GM21390 (cell line): ENCODE measurements at regions not wholly inside any gene's neighbourhood (a gene's known extent, or its start where the extent isn't known, plus 50 kb on each side); places are given as distances from the start of the nearest gene placed in this dataset.
A peak's percentile ranks its signal among the peaks of the same experiment; 100 is the strongest.
"Not testable (repeated sequence)": the region's sequence is repeated elsewhere in the genome, so short reads cannot be mapped to it uniquely, and the experiment has no call there.

Source experiments
- ATAC-seq: cut with Tn5 transposase; IDR thresholded peaks from one replicate; pipeline ENCODE4 v1.9.1; 2021; ENCODE audit not compliant: unreplicated experiment

DNA sequence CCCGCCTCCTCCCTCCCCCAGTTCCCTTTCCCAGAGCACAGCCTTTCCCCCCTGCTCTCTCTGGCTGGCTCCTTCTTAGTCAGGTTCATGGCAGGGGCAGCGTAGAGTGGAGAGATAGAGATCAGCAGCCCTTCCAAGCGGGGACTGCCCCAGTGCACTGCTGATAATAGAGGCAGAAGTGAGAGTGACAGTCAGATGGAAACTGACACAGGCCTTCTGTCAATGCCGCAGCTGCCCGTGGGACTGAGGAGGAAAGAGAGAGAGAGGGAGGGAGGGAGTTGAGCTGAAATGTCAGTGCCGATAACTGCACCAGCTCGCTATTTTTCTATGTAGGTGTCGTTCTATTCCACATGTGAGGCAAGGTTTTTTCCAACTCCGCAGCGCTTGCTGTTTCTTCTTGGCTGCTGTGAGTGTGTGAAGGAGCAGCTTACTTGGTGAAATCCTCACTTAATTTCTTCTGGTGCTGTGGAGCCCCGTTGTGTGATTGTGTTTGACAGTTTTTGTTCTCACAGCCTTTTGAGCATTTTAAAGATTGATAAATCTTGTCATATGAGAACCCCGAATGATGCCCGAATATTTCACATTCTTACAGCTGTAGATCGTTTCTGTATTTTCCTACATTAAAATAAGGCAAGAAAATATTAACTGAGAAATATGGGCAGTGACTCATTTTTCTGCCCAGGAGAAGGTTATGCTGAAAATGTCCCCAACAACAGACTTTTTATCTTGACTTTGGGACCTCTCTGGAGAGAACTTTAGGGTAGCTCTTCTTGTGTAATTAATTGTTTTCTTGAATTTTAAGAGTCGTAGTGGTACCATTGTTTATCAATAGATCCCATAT lies 386.4 kb upstream of the MMS22L start:
- ATAC-seq, result peak; percentile 100

DNA sequence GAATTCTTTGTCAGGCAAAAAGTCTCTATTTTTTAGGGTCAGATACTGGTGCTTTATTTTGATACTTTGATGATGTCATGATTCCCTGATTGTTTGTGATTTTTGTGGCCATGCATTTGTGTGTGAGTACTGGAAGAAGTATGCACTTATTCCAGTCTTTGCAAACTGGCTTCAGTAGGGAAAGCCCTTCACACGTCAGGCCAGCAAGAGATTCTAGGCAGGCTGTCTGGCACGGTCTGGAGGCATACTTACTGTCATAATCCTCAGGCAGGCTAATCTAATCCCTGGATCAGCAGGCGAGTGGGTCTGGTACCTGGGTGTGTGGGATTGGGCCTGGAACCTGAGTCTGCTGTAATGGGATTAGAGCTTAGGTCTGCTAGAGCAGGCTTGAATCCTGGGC lies 391.8 kb upstream of the MMS22L start:
- no peak for ATAC-seq

DNA sequence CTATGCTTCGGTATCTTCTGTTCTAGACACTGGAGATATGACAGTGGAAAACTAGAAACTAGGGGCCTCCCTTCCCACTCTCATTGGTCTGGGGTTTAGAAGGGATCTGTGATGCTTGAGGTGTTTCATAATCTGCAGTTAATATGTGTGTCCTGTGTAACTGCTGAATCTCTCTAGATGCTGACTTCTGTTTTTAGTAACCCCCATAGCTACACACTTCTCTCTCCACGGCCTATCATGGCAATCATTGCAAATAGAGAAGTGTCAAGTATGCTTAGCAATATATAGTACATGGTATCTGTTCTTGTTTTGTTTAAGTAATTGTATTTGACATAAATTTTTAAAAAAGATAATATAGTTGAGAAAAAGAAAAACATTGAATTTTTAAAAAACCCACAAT lies 394.6 kb upstream of the MMS22L start:
- no peak for ATAC-seq

DNA sequence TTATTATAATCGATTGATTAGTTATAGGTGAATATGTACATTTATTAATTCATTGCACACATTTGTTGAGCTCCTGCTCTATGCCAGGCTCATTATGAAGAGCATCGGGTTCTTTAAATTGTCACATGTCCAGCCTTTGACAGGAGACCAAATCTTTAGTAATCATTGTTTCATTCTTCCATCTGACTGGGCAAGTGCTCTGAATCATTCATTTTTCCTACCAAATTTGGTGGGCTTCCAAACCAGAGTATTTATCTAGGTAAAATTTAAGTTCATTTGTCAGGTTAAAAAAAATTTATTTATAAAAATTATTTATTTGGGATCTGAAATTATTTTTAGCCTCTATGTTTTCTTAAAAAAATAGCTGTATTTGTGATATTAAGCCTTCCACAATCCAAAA lies 404.9 kb upstream of the MMS22L start:
- no peak for ATAC-seq

DNA sequence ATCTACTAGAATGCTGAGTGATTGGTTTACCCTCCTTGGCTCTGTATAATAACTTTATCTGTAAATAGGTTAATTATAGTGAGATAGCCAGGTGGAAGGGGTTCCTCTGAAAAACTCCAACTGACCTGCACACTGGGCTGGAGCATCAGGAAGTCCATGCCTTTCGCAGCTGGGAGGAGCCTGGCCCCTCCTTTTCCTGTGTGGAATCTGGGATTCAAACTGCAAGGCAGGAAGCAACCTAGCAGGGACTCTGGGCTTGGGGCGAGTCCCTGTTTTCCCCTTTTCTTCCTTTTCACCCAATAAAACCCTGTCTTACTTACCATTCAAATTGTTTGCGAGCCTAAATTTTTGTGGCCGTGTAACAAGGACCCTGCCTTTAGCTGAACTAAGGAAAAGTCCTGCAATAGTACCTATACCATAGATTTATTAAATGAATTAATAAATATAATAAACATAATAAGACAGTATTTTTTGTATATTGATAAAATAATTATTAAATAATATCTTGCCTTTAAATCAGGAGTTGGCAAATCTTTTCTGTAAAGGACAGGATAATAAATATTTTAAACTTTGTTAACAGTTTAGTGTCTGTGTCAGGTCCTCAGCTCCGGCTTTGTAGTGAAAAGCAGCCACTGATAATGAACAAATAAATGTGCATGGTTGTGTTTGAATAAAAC lies 406.2 kb upstream of the MMS22L start:
- no peak for ATAC-seq

DNA sequence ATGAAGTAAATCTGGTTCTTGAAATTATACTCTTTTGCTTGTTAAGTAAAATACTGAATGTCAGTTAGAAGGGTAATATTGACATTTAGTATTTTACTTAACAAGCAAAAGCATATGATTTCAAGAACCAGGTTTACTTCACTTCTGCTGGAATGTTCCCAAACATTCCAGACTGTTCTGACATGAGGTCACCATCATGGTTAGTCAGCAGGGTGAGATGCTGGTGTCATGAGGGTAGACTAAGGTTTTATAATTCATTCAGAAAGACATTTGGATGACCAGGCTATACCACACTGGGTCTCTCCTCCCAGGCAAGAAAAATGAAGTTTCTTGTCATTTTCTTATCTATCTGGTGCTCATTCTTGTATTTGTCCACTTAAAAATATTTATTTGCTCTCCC lies 414.4 kb upstream of the MMS22L start:
- no peak for ATAC-seq

DNA sequence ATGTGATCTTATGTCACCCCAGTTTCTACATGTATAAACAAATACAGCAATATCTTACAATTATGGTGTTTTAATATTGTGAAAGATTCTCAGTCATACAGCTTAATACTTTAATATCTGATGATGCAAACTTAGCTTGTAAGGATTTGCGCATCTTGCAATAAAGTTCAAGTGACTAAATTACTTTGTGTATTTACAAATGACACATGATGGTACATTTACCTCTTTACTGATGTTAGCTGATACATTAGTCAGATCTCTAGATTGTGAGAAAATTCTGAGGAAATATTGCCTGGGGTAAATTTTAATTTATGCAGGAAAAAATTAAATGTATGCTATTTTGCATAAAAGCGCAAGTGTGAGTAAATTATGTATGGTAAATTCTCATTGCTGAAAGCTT lies 418.8 kb upstream of the MMS22L start:
- ATAC-seq, result no peak

DNA sequence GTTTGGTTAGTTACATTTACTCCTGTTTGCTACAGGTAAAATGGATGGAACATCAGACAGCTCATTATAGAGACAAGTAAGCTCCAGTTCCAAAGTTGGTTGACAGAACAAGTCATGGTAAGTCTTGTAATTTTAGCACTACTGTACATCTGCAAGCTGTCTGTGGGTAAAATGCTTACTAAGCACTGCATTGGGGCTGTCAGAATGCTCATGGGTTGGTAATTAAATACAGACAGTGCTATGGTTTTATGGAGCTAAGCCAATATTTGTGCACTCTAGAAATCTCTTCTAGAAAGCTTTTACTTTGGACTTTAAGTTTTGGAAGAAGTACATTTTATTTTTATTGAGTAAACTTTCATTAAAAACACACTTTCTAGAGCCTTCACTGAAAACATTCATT lies 419.2 kb upstream of the MMS22L start:
- no peak for ATAC-seq

DNA sequence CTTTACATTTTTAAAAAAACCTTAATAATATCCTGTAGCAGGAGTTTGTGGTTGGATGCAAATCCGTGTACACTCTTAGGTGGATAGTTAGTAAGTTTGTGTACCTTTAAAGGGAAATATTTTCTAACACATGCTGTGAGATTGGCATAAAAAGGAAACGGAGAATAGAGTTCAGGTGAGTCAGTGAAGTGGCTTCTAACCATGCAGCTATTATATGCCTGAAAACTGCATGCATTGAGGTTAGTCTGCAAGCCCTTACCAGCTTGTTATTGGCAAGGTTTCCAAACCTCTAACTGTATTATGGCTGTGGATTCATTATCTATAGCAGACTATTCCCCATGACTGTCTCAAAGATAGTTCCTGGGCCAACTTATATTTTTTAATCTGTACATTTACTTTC lies 420.6 kb upstream of the MMS22L start:
- no peak for ATAC-seq

DNA sequence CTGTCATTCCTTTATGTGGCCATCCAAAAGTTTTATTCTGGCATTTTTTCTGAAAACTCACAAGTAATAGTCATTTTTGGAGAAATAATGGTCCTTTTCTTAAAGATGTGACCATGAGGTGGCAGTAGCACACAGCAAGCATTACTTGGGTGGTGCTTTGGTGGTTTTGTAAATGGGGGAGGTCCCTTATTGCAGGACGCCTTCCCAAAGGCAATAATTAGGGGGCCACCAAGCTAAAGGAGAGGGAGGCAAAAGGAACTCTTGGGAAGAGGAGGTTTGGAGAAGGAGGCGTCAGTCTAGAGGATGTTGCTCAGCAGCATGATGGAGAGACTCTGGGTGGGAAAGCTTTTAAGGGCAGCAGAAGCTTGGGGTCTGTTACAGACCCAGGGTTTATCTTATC lies 422.6 kb upstream of the MMS22L start:
- no peak for ATAC-seq

GRCh38 chr6:97712751-97713150 lies 429.7 kb upstream of the MMS22L start:
- no peak for ATAC-seq

- ATAC-seq, result no peak
Observed at GRCh38 chr6:97714772-97715171, 431.8 kb upstream of the MMS22L start.

- ATAC-seq, result no peak
Observed at GRCh38 chr6:97717086-97717485, 434.1 kb upstream of the MMS22L start.

- no peak for ATAC-seq
Observed at GRCh38 chr6:97726378-97726777, 443.4 kb upstream of the MMS22L start.

- ATAC-seq, result no peak
Observed at GRCh38 chr6:97732045-97732444, 449.0 kb upstream of the MMS22L start.

GRCh38 chr6:97757575-97757974 lies 474.6 kb upstream of the MMS22L start:
- ATAC-seq, result no peak

DNA sequence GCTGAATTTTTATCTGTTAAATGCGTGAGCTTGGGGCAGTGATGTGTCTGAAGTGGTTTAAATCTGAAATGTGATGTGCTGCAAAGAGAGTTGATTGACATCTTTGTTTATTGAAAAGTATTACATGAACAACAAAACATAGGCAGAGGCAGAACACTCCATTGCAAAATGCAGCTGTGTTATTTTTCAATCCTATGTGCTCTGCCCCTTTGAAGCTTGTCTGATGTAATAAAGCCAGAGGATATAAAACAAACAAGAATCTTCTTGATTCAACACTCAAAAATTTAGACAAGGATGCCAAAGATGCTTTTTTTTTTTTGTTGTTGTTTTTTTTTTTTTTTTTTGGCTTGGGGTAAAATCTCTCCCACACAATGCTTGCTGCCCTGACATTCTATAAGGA lies 482.4 kb upstream of the MMS22L start:
- no peak for ATAC-seq

- ATAC-seq, result no peak
Observed at GRCh38 chr6:97771372-97771771, 488.4 kb upstream of the MMS22L start.

DNA sequence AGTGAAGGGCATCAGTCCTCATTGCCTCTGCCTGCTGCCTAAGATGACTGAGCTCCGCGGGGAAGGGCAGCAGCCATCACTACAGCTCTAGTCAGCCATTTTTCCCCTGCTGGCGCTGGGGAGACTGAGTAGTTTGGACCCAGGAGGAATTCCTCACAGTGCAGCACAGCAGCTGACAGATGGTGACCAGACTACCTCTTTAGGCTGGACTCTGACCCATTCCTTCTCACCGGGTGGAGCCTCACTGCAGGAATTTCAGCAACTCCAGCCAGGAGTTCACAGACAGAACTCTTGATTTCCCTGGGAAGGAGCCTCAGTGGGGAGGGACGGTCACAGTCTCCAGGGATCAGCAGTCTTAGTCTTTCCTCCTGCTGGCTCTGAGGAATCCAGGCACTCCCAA lies 492.0 kb upstream of the MMS22L start:
- no peak for ATAC-seq

DNA sequence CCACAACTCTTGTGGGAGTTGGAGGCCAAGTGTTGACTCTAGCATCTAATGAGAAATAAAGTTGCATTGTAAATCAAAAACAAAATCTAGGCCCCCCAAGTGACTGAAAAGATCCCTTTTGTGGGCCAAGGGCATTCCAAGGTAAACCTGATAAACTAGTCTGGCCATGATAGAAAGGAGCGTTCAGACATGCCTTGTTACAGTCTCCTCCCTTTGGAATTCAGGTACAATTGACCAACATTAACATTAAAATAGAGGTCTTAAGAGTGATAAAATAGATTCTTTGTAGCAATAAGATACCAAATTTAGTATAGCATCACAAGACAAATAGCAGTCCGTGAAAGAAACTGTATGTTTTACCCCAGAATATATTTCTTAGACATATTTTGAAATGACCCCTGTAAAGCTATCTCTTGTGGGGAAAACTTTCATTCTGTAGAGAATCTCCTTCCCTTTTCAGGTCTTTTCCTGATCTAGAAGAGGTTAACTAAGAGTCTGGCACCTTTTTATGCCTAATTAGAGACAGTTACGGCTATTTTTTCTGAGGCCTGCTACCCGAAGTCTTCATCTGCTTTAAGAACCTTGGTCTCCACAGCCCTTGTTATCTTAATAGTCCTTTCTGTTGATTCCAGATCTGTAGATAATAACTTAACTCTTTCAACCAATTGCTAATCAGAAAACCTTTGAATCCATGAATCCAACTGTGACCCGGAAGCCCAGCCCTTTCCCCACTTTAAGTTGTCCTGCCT lies 495.4 kb upstream of the MMS22L start:
- ATAC-seq, result no peak

DNA sequence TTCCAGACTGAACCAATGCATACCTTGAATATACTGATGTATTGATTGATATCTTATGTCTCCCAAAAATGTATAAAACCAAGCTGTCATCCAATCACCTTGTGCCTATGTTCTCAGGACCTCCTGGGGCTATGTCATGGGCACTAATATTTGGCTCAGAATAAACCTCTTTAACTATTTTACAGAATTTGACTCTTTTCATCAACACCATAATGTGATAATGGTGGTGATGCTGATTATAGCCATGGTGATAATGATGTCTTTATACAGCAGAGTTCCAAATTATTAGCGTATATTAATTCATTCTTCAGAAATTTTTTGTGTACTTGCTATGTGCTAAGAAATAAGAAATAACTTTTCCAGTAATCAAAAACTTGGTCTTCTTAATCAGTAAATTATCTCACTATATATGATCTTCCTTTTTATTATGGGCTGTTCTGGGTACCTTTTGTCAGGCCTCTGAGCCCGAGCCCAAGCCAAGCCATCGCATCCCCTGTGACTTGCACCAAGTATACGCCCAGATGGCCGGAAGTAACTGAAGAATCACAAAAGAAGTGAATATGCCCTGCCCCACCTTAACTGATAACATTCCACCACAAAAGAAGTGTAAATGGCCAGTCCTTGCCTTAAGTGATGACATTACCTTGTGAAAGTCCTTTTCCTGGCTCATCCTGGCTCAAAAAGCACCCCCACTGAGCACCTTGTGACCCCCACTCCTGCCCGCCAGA lies 496.2 kb upstream of the MMS22L start:
- ATAC-seq, result not testable (repeated sequence)
